ENCODE measurements at regions not wholly inside any gene's neighbourhood (a gene's known extent, or its start where the extent isn't known, plus 50 kb on each side); places are given as distances from the start of the nearest gene placed in this dataset.

GRCh38 chr1:230003409-230003808 is 63.6 kb upstream of the GALNT2 start:
- TF ChIP-seq CTCF (conservative IDR thresholded peaks at IDR 0.05), result no peak
- no peak overlapping the region for H3K4me3 Mint-ChIP-seq
- no peak for DNase-seq (ENCODE audit: extremely low spot score, unreplicated experiment)
- H3K4me1 Mint-ChIP-seq (ENCODE audit: unreplicated experiment), result no peaks in the 10 kb centered on the region
- no peaks in the 10 kb centered on the region for H3K9me3 Mint-ChIP-seq
- no peaks in the 10 kb centered on the region for H3K36me3 Mint-ChIP-seq
- H3K27me3 Mint-ChIP-seq, result peaks cover 36% of the 10 kb centered on the region
- no peak overlapping the region for H3K27ac Mint-ChIP-seq

- no peak for DNase-seq (ENCODE audit: extremely low spot score, unreplicated experiment)
- no peak overlapping the region for H3K4me3 Mint-ChIP-seq
- no peaks in the 10 kb centered on the region for H3K36me3 Mint-ChIP-seq
- no peaks in the 10 kb centered on the region for H3K9me3 Mint-ChIP-seq
- H3K27me3 Mint-ChIP-seq, result peaks cover 36% of the 10 kb centered on the region
- H3K4me1 Mint-ChIP-seq (ENCODE audit: unreplicated experiment), result no peaks in the 10 kb centered on the region
- no peak overlapping the region for H3K27ac Mint-ChIP-seq
- TF ChIP-seq CTCF (conservative IDR thresholded peaks at IDR 0.05), result no peak
Measured at GRCh38 chr1:230005040-230005439, 62.0 kb upstream of the GALNT2 start.

- no peaks in the 10 kb centered on the region for H3K4me1 Mint-ChIP-seq (ENCODE audit: unreplicated experiment)
- H3K9me3 Mint-ChIP-seq, result no peaks in the 10 kb centered on the region
- no peak for DNase-seq (ENCODE audit: extremely low spot score, unreplicated experiment)
- H3K36me3 Mint-ChIP-seq, result no peaks in the 10 kb centered on the region
- TF ChIP-seq CTCF (conservative IDR thresholded peaks at IDR 0.05), result no peak
- peaks cover 26% of the 10 kb centered on the region for H3K27me3 Mint-ChIP-seq
- H3K27ac Mint-ChIP-seq, result no peak overlapping the region
- no peak overlapping the region for H3K4me3 Mint-ChIP-seq
Measured at GRCh38 chr1:230008721-230009120, 58.3 kb upstream of the GALNT2 start.

- H3K27ac Mint-ChIP-seq, result no peak overlapping the region
- no peak for DNase-seq (ENCODE audit: extremely low spot score, unreplicated experiment)
- no peak overlapping the region for H3K4me3 Mint-ChIP-seq
- H3K4me1 Mint-ChIP-seq (ENCODE audit: unreplicated experiment), result no peaks in the 10 kb centered on the region
- no peaks in the 10 kb centered on the region for H3K36me3 Mint-ChIP-seq
- TF ChIP-seq CTCF (conservative IDR thresholded peaks at IDR 0.05), result no peak
- no peaks in the 10 kb centered on the region for H3K9me3 Mint-ChIP-seq
- H3K27me3 Mint-ChIP-seq, result peaks cover 25% of the 10 kb centered on the region
Measured at GRCh38 chr1:230009611-230010313, 57.3 kb upstream of the GALNT2 start.

- TF ChIP-seq CTCF (conservative IDR thresholded peaks at IDR 0.05), result no peak
- Mint-ChIP-seq H3K36me3 (no peaks in the 10 kb centered on the region), H3K4me1 (ENCODE audit: unreplicated experiment) (no peaks in the 10 kb centered on the region), H3K9me3 (no peaks in the 10 kb centered on the region), H3K27ac (no peak overlapping the region), H3K27me3 (peaks cover 25% of the 10 kb centered on the region), H3K4me3 (no peak overlapping the region)
- DNase-seq (ENCODE audit: extremely low spot score, unreplicated experiment), result no peak
Measured at GRCh38 chr1:230010603-230011332, 56.3 kb upstream of the GALNT2 start.

Measured in type B pancreatic cell (in vitro differentiated cells).